ENCODE measurements at regions not wholly inside any gene's neighbourhood (a gene's known extent, or its start where the extent isn't known, plus 50 kb on each side); places are given as distances from the start of the nearest gene placed in this dataset.

DNA sequence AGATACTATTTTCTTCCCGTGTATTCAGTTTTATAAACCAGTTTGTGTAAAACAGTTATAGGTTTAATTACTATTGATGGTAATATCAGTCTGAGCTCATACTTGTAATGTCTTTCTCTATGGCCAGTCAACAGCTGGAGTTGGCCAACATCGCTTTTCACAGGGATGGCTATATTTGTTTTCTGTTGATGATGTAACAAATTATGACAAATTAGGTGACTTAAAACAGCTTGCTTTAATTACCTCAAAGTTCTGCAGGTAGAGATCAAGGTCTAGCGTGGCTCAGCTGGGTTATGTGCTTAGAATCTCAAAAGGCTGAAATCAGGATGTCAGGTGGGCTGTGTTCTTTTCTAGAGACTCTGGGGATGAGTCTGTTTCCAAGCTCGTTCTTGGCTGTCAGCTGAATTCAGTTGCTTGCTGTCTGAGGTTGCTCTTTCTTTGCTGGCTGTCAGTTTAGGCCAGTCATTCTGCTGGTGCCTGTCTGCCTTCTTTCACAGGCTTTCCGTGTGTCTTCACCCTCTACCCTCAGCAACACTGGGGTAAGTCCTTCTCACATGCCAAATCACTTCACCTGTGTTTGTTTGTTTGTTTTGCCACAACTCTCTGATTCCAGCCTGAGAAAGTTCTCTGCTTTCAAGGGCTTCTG, 370.2 kb upstream of the E2F7 start:
- no peak overlapping the region for H3K27ac ChIP-seq
- H3K4me3 ChIP-seq = no peak overlapping the region
- DNase-seq = no peak
- H3K4me1 ChIP-seq = no peaks in the 10 kb centered on the region
- H3K27me3 ChIP-seq = no peaks in the 10 kb centered on the region
- no peaks in the 10 kb centered on the region for H3K36me3 ChIP-seq
- no peaks in the 10 kb centered on the region for H3K9me3 ChIP-seq (replicated peaks)

DNA sequence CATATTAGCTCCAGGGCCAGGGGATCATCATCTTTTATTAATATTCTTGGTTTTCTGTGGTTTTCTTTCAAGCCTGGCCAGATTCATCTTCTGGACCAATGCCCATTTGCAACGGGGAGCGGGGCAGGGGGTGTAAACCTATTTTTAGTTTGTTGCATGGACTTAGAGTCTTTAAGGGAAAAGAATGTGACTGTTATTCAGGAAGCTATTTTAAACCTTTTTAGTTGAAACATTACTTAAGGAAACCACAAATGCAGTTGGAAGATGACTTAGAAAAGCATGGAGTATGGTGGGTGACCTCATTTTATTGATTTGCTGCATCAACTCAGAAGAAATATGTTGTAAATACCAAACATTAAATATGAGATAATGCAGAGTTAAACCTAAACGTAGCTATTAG, 368.4 kb upstream of the E2F7 start:
- Histone ChIP-seq H3K9me3 (replicated peaks) (no peaks in the 10 kb centered on the region), H3K4me3 (no peak overlapping the region), H3K27ac (no peak overlapping the region), H3K4me1 (no peaks in the 10 kb centered on the region), H3K27me3 (no peaks in the 10 kb centered on the region), H3K36me3 (no peaks in the 10 kb centered on the region)
- no peak for DNase-seq

DNA sequence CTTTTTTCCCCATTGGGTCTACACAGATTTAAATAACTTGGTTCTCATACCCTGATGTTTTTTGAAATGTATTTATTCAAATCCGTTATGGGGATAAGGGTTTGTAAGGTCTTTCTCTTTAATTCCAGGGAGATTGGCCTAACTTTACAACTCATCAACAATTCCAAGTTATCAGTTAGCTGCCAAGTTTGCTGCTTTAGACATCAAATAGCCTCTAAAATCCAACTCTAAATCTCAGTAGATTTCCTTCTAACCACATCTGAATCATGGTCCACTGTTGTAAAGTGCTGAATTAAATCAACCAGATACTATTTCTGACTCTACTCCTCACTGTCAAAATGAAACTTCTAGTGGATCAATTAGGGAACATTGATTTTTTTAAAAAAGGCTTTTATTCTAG, 364.1 kb upstream of the E2F7 start:
- H3K36me3 ChIP-seq = no peaks in the 10 kb centered on the region
- no peaks in the 10 kb centered on the region for H3K4me1 ChIP-seq
- no peaks in the 10 kb centered on the region for H3K9me3 ChIP-seq (replicated peaks)
- H3K4me3 ChIP-seq = no peak overlapping the region
- no peak for DNase-seq
- H3K27ac ChIP-seq = no peak overlapping the region
- peaks cover 3% of the 10 kb centered on the region; the same call in 1 of the 2 replicates for H3K27me3 ChIP-seq

DNA sequence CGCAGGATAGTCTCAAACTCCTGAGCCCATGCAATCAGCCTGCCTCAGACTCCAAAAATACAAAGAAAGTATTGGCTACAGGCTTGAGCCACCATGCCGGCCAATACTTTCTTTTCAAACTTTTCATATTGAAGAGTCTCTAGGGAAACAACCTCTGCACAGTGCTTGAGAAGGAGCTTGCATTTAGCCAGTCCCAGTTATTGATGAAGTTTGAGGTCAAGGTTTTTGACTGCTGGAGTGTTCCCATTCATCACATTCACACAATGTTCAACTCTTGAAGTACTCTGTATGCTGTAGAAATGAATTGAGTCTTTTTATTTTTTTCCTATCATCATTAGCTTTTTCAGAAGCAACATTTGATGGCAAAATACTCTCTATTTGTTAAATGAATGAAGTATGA, 355.8 kb upstream of the E2F7 start:
- H3K9me3 ChIP-seq (replicated peaks) = no peaks in the 10 kb centered on the region
- no peaks in the 10 kb centered on the region for H3K4me1 ChIP-seq
- no peaks in the 10 kb centered on the region for H3K36me3 ChIP-seq
- no peaks in the 10 kb centered on the region for H3K27me3 ChIP-seq
- DNase-seq = no peak
- H3K4me3 ChIP-seq = no peak overlapping the region
- no peak overlapping the region for H3K27ac ChIP-seq

DNA sequence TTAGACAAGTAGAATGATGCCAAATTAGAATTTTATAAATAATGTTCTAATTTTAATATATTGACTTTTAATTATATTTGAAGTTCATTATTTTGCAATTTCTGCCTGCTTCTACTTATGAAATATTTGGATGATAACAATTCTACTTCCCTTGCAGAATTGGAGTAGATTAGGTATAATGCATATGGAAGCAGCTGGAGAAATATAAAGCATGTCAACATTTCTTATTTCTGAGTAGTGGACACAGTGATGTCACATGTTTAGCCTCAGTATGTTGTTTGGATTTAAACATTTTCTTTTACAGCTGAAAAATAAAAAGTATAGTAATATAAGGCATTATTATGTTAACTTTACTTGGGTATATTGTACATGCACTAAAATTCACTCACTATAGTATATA, 344.2 kb upstream of the E2F7 start:
- Histone ChIP-seq H3K9me3 (replicated peaks) (no peaks in the 10 kb centered on the region), H3K27me3 (no peaks in the 10 kb centered on the region), H3K4me1 (no peaks in the 10 kb centered on the region), H3K27ac (no peak overlapping the region), H3K36me3 (no peaks in the 10 kb centered on the region), H3K4me3 (no peak overlapping the region)
- no peak for DNase-seq

DNA sequence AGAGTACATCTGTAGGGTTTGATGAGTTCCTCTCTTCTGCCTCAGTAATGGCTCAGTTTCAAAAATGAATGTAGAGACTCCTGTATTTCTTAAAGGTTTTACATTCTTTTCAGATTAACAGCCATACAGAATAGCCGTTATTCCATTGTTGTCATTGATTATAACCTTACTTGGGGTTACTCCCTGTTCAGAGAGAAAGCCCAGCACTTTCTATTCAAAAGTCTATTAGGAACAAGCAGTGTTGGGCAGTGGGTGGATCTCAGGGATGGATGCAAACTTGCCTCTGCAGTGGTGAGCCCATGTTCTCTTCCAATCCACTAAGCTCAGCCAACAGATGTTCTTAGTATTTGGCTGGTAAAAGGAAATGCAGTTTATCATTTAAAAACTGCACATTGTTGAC, 342.6 kb upstream of the E2F7 start:
- Histone ChIP-seq H3K4me3 (no peak overlapping the region), H3K27me3 (no peaks in the 10 kb centered on the region), H3K36me3 (no peaks in the 10 kb centered on the region), H3K9me3 (replicated peaks) (no peaks in the 10 kb centered on the region), H3K4me1 (no peaks in the 10 kb centered on the region), H3K27ac (no peak overlapping the region)
- no peak for DNase-seq

DNA sequence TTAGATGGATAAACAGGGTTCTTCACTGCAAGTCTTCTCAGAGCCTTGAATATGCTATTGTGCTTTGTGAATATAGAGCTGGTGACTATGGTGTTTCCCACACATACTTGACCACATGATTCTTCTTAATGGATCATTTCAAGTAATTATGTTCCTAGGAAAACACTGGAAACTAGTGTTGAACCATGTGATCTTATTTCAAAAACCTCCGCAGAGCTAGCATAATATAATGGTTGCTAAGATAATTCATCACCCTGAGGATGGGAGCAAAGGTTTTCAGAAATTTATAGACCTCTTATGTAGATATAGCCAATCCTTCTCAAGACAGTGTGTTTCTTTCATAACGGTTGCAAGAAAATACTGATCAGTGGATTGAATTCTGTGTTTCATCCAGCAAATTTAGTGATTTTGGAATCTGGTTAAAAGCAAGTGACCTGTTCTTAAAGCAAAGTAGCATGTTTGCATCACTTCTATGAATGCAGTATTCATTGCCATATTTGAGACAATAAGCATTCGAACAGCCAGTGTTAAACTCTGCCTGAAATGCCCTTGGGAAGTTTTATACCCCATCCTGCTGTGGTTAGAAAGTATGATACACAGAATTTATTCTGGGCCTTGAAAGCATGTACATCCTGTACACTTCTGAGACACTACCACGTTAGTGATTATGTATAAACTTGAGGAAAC, 341.0 kb upstream of the E2F7 start:
- no peaks in the 10 kb centered on the region for H3K27me3 ChIP-seq
- no peaks in the 10 kb centered on the region for H3K4me1 ChIP-seq
- H3K9me3 ChIP-seq (replicated peaks) = no peaks in the 10 kb centered on the region
- no peaks in the 10 kb centered on the region for H3K36me3 ChIP-seq
- no peak for DNase-seq
- H3K27ac ChIP-seq = no peak overlapping the region
- H3K4me3 ChIP-seq = no peak overlapping the region

DNA sequence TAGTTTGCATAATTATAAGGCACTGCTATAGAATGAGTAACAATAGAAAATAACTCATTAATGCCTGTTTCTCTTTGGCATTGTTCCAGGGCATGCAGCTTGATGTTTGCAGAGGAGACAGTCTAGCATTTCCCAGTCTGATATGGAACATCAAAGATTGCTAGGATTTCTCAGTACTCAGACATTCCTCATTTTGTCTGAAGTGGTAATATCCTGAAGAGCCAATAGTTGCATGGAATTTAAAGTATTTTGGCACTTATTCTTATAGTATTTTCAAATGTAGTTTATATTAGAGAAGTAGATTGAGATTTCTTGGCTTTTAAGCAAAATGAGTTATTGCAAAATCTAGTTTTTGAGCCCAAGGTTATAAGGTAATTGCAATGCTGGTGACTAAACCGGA, 337.3 kb upstream of the E2F7 start:
- no peak overlapping the region for H3K27ac ChIP-seq
- H3K36me3 ChIP-seq = no peaks in the 10 kb centered on the region
- H3K27me3 ChIP-seq = no peaks in the 10 kb centered on the region
- H3K4me1 ChIP-seq = no peaks in the 10 kb centered on the region
- DNase-seq = no peak
- H3K9me3 ChIP-seq (replicated peaks) = no peaks in the 10 kb centered on the region
- no peak overlapping the region for H3K4me3 ChIP-seq

DNA sequence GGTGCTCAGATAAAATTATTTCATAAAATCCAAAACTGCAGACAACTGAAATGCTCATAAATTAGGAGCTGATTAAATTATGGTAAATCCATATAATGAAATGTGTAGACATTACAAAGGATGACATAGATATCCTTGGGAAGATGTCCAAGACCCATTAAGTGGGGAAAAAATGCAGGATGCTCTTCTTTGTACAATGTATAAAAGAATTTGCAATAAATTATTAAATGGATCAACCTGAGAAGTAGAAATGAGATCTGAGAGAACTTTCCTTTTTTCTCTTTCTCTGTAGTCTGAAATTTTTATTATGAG, 336.4 kb upstream of the E2F7 start:
- H3K27ac ChIP-seq = no peak overlapping the region
- H3K9me3 ChIP-seq (replicated peaks) = no peaks in the 10 kb centered on the region
- DNase-seq = no peak
- no peak overlapping the region for H3K4me3 ChIP-seq
- H3K27me3 ChIP-seq = no peaks in the 10 kb centered on the region
- H3K36me3 ChIP-seq = no peaks in the 10 kb centered on the region
- no peaks in the 10 kb centered on the region for H3K4me1 ChIP-seq

DNA sequence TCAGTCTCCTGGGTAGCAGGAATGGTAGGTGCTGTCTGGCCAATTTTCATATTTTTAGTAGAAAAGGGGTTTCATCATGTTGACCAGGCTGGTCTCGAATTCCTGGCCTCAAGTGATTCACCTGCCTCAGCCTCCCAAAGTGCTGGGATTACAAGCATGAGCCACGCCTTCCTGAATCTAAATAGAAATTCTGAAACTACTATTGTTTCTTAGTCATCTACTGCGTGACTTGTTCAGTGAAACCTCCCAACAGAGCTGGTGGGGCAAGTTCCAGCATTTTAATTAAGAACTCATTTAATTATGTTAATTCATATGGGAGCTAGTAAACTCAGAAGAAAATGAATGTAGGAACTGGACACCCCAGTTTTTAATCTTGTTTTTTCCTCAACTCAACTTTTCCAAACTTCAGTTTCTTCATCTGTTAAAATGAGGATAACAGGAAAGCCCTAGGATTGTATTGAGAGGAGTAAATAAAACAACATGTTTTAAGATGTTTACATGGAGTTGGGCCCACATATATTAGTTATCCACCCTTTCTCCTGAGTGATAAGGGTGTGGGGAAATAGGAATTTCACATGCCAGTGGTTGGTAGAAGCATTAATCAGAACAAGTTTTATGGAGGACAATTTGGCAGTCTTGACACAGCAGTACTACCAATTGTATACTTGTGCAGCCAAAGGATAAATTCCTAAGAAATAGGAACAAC, 335.8 kb upstream of the E2F7 start:
- Histone ChIP-seq H3K9me3 (replicated peaks) (no peaks in the 10 kb centered on the region), H3K27ac (no peak overlapping the region), H3K36me3 (no peaks in the 10 kb centered on the region), H3K4me1 (no peaks in the 10 kb centered on the region), H3K4me3 (no peak overlapping the region), H3K27me3 (no peaks in the 10 kb centered on the region)
- DNase-seq = no peak

DNA sequence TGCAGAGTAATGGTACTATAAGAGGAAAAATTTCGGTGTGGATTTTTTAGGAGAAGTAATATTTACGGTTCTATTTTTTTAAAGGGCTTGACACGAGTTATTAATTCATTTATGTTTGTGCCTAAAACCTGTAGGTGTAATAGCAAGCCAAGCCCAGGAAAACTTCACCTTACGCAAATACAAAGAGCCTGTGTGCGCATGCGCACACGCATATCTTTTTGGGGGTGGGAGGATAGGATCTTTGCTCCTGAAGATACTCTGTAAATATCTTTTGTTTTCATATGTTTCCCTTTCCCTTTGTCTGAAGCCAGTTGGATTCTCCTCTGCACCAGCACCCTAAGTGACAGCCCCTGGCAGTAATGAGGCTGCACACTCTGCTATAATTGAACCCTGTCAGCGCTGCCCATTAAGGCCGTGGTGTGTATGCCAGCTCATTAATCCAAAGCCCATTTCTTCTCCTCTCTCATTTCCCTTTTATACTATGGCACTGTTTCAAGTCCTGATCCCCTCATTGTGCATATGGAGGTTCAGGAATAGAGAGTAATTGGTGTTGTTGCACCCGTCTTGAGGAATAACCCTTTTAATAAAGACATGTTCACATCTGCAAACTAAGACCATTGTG, 327.2 kb upstream of the E2F7 start:
- Histone ChIP-seq H3K4me3 (no peak overlapping the region), H3K27me3 (no peaks in the 10 kb centered on the region), H3K36me3 (no peaks in the 10 kb centered on the region), H3K27ac (no peak overlapping the region), H3K4me1 (no peaks in the 10 kb centered on the region), H3K9me3 (replicated peaks) (no peaks in the 10 kb centered on the region)
- DNase-seq = no peak

DNA sequence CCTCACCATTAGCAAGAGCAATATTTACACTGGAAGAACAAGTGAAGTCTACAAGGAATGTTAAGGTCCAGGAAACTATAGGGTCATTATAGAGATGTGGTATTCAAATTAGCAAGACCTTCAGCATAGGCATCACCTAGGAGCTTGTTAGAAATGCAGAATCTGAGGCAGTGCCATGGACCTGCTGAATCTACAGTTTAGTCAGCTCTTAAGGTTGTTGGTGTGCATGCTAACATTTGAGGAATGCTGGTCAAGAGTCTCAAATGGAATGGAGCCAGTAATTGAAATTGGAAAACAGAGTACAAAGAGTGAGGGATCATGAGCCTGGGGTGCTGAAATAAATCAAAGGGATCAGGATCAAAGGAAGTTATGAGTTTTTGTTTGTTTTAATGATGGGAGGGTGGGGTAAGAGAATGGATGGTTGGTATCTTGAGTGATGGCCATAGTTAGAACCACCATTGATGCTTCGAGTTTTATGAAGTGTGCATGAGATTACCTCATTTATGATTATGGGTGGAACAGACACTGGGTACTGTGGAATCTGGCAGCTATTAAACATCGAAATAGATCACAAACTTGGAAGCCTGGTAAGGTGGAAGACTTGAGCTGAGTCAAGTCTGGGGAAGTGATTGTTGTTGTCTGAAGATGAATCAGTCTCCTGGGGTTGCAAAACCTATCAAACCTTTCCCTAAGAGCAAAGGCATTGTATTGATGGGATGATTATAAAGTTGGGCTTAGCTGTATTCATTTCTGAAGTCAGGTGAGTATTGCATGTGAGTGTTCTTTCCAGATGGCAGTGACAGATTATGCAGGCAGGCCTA, 323.3 kb upstream of the E2F7 start:
- no peak overlapping the region for H3K27ac ChIP-seq
- no peaks in the 10 kb centered on the region for H3K4me1 ChIP-seq
- H3K4me3 ChIP-seq = no peak overlapping the region
- no peaks in the 10 kb centered on the region for H3K36me3 ChIP-seq
- no peaks in the 10 kb centered on the region for H3K9me3 ChIP-seq (replicated peaks)
- DNase-seq = no peak
- no peaks in the 10 kb centered on the region for H3K27me3 ChIP-seq

DNA sequence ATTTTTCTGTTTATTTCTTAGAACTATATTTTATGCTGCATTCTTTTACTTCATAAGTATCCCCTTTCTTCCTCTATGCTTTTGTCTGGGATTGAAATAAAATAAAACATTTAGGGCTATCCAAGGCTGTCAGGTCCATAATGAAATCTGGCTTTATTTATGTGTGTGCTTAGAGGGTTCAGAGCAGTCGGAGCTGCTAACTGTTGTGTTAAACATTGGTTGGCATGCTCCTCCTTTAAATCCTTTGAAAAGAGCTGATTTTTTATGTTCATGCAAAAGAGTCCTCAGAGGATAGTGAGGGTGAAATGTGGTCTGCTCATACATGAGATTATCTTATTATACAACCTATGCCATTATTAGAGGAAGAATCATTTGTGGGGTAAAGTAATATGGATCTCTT, 322.3 kb upstream of the E2F7 start:
- H3K4me1 ChIP-seq = no peaks in the 10 kb centered on the region
- H3K27me3 ChIP-seq = 0 out of 2 replicates have a peak, but pooled peaks cover under 1% of the 10 kb centered on the region
- no peak for DNase-seq
- H3K36me3 ChIP-seq = no peaks in the 10 kb centered on the region
- no peak overlapping the region for H3K27ac ChIP-seq
- no peaks in the 10 kb centered on the region for H3K9me3 ChIP-seq (replicated peaks)
- H3K4me3 ChIP-seq = no peak overlapping the region

DNA sequence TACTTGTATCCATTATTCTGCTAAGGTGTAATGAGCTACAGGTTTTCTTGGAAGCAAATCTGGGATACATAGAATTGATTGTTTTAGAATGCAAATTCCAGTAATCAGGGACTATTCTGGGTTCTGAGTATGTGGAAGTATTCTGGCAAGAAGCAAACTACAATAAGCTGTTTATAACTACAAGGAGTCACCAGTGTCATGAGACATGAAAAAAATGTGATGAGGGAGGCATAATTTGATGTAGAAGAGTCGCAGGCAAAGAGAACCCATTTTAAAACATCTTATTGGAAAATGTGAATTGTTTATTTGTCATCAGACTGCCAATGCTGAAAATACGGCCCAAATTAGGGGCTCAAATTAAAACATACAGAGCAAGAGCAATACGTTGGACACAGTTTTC, 321.8 kb upstream of the E2F7 start:
- H3K36me3 ChIP-seq = no peaks in the 10 kb centered on the region
- no peaks in the 10 kb centered on the region for H3K9me3 ChIP-seq (replicated peaks)
- DNase-seq = no peak
- no peak overlapping the region for H3K27ac ChIP-seq
- H3K27me3 ChIP-seq = 0 out of 2 replicates have a peak, but pooled peaks cover 3% of the 10 kb centered on the region
- H3K4me3 ChIP-seq = no peak overlapping the region
- no peaks in the 10 kb centered on the region for H3K4me1 ChIP-seq

DNA sequence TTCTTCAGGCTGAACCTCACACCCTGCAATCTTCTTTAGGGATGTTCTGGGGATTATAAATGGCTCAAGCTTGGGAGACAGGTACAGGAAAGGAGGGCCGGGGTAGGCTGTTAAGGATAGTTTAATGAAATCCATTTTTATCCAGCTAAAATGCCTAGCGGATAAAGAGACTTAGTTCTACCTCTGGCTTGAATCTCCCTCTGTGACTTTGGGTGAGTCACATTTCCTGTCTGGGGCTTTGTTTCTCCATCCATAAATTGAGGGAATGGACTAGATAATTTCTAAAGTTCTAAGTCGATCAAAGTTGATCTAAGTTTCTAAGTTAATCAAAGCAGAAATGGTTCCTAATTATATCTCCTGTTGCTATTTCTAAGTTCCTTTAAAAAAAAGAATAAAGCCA, 319.6 kb upstream of the E2F7 start:
- H3K36me3 ChIP-seq = no peaks in the 10 kb centered on the region
- H3K27me3 ChIP-seq = 0 out of 2 replicates have a peak, but pooled peaks cover 3% of the 10 kb centered on the region
- H3K4me1 ChIP-seq = no peaks in the 10 kb centered on the region
- no peak for DNase-seq
- H3K27ac ChIP-seq = no peak overlapping the region
- no peaks in the 10 kb centered on the region for H3K9me3 ChIP-seq (replicated peaks)
- no peak overlapping the region for H3K4me3 ChIP-seq

Measured in SJCRH30 (cell line).